ENCODE measurements at regions not wholly inside any gene's neighbourhood (a gene's known extent, or its start where the extent isn't known, plus 50 kb on each side); places are given as distances from the start of the nearest gene placed in this dataset.
A peak's percentile ranks its signal among the peaks of the same experiment; 100 is the strongest.

DNA sequence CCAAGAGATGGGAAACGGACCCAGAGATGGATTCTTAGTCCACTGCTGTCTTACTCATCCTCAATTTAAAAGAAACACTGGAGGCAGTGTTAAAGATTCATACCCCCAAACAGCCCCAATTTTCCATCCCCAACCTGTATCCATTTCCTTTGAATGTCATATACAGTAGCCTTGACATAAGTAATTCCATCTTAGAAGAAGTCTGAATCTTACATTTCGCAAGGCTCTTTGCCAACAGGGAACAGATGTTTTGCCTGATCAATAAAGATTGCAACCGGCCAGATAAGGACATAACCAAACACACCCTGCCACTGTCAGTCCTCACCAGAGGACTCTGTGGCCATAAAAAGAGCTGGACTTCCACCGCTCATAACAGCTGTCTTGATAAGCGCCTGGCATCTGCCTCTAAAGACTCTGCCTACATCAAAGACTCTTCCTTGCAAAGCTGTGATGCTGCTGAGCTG lies 59.0 kb upstream of the MED9 start (continued):
- TF ChIP-seq ZFY (CRISPR knock-in tag; IDR thresholded peaks at IDR 0.05), result peak; percentile 10
- TF ChIP-seq, protein P1, sequence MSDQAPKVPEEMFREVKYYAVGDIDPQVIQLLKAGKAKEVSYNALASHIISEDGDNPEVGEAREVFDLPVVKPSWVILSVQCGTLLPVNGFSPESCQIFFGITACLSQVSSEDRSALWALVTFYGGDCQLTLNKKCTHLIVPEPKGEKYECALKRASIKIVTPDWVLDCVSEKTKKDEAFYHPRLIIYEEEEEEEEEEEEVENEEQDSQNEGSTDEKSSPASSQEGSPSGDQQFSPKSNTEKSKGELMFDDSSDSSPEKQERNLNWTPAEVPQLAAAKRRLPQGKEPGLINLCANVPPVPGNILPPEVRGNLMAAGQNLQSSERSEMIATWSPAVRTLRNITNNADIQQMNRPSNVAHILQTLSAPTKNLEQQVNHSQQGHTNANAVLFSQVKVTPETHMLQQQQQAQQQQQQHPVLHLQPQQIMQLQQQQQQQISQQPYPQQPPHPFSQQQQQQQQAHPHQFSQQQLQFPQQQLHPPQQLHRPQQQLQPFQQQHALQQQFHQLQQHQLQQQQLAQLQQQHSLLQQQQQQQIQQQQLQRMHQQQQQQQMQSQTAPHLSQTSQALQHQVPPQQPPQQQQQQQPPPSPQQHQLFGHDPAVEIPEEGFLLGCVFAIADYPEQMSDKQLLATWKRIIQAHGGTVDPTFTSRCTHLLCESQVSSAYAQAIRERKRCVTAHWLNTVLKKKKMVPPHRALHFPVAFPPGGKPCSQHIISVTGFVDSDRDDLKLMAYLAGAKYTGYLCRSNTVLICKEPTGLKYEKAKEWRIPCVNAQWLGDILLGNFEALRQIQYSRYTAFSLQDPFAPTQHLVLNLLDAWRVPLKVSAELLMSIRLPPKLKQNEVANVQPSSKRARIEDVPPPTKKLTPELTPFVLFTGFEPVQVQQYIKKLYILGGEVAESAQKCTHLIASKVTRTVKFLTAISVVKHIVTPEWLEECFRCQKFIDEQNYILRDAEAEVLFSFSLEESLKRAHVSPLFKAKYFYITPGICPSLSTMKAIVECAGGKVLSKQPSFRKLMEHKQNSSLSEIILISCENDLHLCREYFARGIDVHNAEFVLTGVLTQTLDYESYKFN (CRISPR knock-in tag; conservative IDR thresholded peaks at IDR 0.05), result no peak; the same call in 1 of the 2 replicates
- TF ChIP-seq, protein P2, sequence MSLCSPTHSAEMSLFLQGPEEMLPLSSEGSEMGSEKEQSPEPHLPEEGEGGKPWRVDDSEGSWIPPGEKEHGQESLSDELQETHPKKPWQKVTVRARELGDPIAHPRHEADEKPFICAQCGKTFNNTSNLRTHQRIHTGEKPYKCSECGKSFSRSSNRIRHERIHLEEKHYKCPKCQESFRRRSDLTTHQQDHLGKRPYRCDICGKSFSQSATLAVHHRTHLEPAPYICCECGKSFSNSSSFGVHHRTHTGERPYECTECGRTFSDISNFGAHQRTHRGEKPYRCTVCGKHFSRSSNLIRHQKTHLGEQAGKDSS (CRISPR knock-in tag; IDR thresholded peaks at IDR 0.05; ENCODE audit: borderline replicate concordance, low read depth), result no peak
- no peak for TF ChIP-seq ZNF850 (CRISPR knock-in tag; conservative IDR thresholded peaks at IDR 0.05)
- no peak for TF ChIP-seq CHD4 (IDR thresholded peaks at IDR 0.05; ENCODE audit: borderline replicate concordance, low read length)
- no peak for TF ChIP-seq RFXAP (CRISPR knock-in tag; IDR thresholded peaks at IDR 0.05; ENCODE audit: borderline replicate concordance)
- TF ChIP-seq, protein P3, sequence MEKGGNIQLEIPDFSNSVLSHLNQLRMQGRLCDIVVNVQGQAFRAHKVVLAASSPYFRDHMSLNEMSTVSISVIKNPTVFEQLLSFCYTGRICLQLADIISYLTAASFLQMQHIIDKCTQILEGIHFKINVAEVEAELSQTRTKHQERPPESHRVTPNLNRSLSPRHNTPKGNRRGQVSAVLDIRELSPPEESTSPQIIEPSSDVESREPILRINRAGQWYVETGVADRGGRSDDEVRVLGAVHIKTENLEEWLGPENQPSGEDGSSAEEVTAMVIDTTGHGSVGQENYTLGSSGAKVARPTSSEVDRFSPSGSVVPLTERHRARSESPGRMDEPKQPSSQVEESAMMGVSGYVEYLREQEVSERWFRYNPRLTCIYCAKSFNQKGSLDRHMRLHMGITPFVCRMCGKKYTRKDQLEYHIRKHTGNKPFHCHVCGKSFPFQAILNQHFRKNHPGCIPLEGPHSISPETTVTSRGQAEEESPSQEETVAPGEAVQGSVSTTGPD (CRISPR knock-in tag; IDR thresholded peaks at IDR 0.05), result peak; percentile 96
- no peak for TF ChIP-seq TMF1 (CRISPR knock-in tag; IDR thresholded peaks at IDR 0.05; ENCODE audit: low read depth)
- TF ChIP-seq, protein P4, sequence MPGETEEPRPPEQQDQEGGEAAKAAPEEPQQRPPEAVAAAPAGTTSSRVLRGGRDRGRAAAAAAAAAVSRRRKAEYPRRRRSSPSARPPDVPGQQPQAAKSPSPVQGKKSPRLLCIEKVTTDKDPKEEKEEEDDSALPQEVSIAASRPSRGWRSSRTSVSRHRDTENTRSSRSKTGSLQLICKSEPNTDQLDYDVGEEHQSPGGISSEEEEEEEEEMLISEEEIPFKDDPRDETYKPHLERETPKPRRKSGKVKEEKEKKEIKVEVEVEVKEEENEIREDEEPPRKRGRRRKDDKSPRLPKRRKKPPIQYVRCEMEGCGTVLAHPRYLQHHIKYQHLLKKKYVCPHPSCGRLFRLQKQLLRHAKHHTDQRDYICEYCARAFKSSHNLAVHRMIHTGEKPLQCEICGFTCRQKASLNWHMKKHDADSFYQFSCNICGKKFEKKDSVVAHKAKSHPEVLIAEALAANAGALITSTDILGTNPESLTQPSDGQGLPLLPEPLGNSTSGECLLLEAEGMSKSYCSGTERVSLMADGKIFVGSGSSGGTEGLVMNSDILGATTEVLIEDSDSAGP (CRISPR knock-in tag; IDR thresholded peaks at IDR 0.05; ENCODE audit: borderline replicate concordance), result no peak
- no peak for TF ChIP-seq ZNF34 (CRISPR knock-in tag; IDR thresholded peaks at IDR 0.05; ENCODE audit: borderline replicate concordance)
- TF ChIP-seq, protein P5, sequence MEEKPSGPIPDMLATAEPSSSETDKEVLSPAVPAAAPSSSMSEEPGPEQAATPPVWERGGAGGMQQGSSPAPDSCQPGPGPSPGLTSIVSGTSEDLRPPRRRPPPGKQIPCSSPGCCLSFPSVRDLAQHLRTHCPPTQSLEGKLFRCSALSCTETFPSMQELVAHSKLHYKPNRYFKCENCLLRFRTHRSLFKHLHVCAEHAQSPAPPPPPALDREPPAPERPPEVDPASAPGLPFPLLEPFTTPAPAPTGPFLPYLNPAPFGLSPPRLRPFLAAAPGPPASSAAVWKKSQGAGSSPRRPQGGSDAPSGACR (CRISPR knock-in tag; IDR thresholded peaks at IDR 0.05), result no peak
- peak; percentile 37 for TF ChIP-seq ASH2L (IDR thresholded peaks at IDR 0.05; ENCODE audit: insufficient read length, low read depth, low read length)
- TF ChIP-seq ZNF101 (CRISPR knock-in tag; IDR thresholded peaks at IDR 0.05; ENCODE audit: borderline replicate concordance, low read depth), result no peak
- TF ChIP-seq CREM (IDR thresholded peaks at IDR 0.05), result peak; percentile 27; the same call in 1 of the 2 replicates
- TF ChIP-seq CREM (CRISPR knock-in tag; IDR thresholded peaks at IDR 0.05), result no peak
- TF ChIP-seq DDIT3 (CRISPR knock-in tag; IDR thresholded peaks at IDR 0.05), result no peak
- no peak for TF ChIP-seq SMYD3 (CRISPR knock-in tag; IDR thresholded peaks at IDR 0.05)
- TF ChIP-seq GATAD2A (CRISPR knock-in tag; IDR thresholded peaks at IDR 0.05), result peak; percentile 78
- TF ChIP-seq, protein P6, sequence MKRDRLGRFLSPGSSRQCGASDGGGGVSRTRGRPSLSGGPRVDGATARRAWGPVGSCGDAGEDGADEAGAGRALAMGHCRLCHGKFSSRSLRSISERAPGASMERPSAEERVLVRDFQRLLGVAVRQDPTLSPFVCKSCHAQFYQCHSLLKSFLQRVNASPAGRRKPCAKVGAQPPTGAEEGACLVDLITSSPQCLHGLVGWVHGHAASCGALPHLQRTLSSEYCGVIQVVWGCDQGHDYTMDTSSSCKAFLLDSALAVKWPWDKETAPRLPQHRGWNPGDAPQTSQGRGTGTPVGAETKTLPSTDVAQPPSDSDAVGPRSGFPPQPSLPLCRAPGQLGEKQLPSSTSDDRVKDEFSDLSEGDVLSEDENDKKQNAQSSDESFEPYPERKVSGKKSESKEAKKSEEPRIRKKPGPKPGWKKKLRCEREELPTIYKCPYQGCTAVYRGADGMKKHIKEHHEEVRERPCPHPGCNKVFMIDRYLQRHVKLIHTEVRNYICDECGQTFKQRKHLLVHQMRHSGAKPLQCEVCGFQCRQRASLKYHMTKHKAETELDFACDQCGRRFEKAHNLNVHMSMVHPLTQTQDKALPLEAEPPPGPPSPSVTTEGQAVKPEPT (CRISPR knock-in tag; IDR thresholded peaks at IDR 0.05; ENCODE audit: low read depth), result no peak
- no peak for TF ChIP-seq PHF5A (CRISPR knock-in tag; IDR thresholded peaks at IDR 0.05; ENCODE audit: low read depth, unreplicated experiment)
